Stimulated activated memory B cell treated with anti-CD40 and anti-IgM and Interleukin-4, amounts not matched to agents 10 μg/mL and 1 μg/mL and 100 μg/mL, for 72 hours (primary cell): ENCODE measurements at regions not wholly inside any gene's neighbourhood (a gene's known extent, or its start where the extent isn't known, plus 50 kb on each side); places are given as distances from the start of the nearest gene placed in this dataset.
"Not testable (repeated sequence)": the region's sequence is repeated elsewhere in the genome, so short reads cannot be mapped to it uniquely, and the experiment has no call there.

Experiments
- ATAC-seq: fragments of 150-1000 bp; cut with Tn5 transposase; 2 replicates; pipeline ENCODE4 v1.10.0; 2021
- H3K27ac Mint-ChIP-seq: one replicate; pipeline ENCODE4 v1.8.0; 2022; ENCODE audit warnings: mild to moderate bottlenecking, mixed read lengths
- H3K27me3 Mint-ChIP-seq: one replicate; pipeline ENCODE4 v1.8.0; 2022; ENCODE audit warnings: mixed read lengths
- H3K36me3 Mint-ChIP-seq: one replicate; pipeline ENCODE4 v1.8.0; 2022; ENCODE audit warnings: mixed read lengths
- H3K4me1 Mint-ChIP-seq: one replicate; pipeline ENCODE4 v1.8.0; 2022; ENCODE audit warnings: mixed read lengths
- H3K4me3 Mint-ChIP-seq: one replicate; pipeline ENCODE4 v1.8.0; 2022; ENCODE audit warnings: mild to moderate bottlenecking, moderate library complexity, mixed read lengths
- H3K9me3 Mint-ChIP-seq: one replicate; pipeline ENCODE4 v1.8.0; 2022; ENCODE audit warnings: mixed read lengths

DNA sequence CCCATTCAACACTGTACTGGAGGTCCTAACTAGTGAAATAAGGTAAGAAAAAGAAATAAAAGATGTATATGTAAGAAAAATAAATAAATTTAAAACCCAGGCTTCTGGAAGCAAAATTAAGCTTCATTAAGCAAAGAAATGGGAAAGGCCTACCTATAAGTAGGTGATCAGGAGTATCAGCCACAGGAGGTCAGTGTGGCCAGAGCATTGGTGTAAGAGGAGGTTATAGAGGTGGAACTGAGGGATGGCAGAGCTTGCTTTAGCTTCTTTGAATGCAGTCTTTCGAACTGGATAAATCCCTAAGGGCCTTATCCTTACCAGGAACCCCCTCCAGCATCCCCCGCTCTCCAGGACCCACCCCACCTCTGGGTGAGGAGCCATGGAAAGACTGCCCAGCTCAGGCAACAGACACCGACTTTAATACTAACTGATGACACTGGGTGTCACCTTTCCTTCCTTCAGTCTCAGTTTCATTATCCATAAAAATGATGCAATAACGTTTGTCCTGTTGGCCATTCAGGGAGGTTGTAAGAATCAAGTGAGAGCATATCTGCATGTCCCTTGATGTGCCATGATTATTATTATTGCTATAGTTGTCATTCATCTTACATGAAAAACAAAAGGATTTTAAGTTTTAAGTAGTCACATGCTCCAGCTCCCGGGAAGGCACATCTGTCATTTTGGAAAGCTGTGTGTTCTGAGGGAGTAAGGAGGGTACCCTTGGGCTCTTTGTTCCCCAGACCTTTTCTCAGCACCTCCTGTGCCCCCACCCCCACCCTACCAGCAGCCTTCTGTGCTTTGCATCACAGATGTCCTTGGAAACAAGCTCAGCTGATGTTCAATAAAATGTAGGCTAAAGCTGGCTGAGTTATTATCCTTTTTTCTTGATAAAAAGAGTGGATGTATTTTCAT lies 50.8 kb upstream of the CTNNA1 start:
- Mint-ChIP-seq H3K27ac (no peak overlapping the region), H3K36me3 (no peaks in the 10 kb centered on the region), H3K9me3 (no peaks in the 10 kb centered on the region), H3K4me1 (no peaks in the 10 kb centered on the region), H3K27me3 (peaks cover 43% of the 10 kb centered on the region), H3K4me3 (no peak overlapping the region)
- ATAC-seq, result no peak

- Mint-ChIP-seq H3K9me3 (no peaks in the 10 kb centered on the region), H3K4me3 (no peak overlapping the region), H3K27ac (no peak overlapping the region), H3K4me1 (no peaks in the 10 kb centered on the region), H3K27me3 (peaks cover 46% of the 10 kb centered on the region), H3K36me3 (no peaks in the 10 kb centered on the region)
- no peak for ATAC-seq
Observed at GRCh38 chr5:138701678-138702077, 51.5 kb upstream of the CTNNA1 start.

DNA sequence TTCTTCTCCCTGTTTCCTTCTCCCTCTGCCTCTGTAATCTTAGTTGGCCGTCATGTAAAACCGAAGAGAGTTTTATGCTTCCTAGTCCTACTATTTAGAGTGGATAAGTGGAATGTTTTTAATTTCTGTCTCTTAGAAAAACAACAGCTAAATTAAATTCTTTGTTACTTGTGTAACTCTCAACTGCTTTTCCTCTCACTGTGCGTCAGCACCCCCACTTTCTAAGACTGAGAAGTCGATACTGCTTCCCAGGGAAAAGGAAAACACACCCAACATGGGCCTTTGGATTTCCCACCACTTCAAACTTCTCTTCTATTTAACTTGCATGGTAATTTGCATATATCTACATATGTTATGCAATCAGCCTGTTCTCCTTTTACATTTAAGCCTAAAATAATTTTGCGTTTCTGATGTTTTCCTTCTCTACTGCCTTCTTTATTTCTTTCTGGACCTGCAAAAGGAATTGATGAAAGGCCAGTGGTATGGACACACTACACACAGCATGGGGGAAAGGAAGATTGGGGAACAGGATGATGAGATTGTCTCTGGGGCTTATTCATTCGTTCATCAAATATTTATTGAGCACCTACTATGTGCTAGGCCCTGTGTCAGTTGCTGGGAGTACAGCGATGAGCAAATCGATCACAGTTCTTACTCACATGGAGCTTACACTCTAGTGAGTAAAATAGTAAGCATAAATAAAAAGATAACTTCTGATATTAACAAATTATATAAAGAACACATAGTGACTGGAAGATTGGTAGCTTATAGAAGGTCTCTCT lies 52.5 kb upstream of the CTNNA1 start:
- Mint-ChIP-seq H3K4me3 (no peak overlapping the region), H3K36me3 (no peaks in the 10 kb centered on the region), H3K27me3 (peaks cover 50% of the 10 kb centered on the region), H3K27ac (no peak overlapping the region), H3K9me3 (no peaks in the 10 kb centered on the region), H3K4me1 (no peaks in the 10 kb centered on the region)
- ATAC-seq, result no peak

- H3K4me1 Mint-ChIP-seq, result no peaks in the 10 kb centered on the region
- peaks cover 58% of the 10 kb centered on the region for H3K27me3 Mint-ChIP-seq
- H3K36me3 Mint-ChIP-seq, result no peaks in the 10 kb centered on the region
- H3K9me3 Mint-ChIP-seq, result no peaks in the 10 kb centered on the region
- no peak overlapping the region for H3K4me3 Mint-ChIP-seq
- ATAC-seq, result no peak
- no peak overlapping the region for H3K27ac Mint-ChIP-seq
Observed at GRCh38 chr5:138699482-138699881, 53.7 kb upstream of the CTNNA1 start.

DNA sequence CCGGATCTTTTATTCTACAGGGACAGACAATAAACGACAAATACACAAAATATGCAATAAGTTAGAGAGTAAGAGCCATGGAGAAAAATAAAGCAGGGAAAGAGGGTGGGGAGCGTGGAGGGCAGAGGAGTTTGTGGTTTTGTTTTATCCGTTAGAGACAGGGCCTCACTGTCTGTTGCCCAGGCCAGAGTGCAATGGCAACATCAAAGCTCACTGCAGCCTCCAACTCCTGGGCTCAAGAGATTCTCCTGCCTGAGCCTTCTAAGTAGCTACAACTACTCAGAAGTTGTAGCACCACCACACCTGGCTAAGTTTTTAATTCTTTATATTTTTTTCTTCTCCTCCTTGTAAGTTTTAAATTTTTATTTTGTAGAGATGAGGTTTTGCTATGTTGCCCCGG lies 54.5 kb upstream of the CTNNA1 start:
- H3K9me3 Mint-ChIP-seq, result no peaks in the 10 kb centered on the region
- no peak overlapping the region for H3K27ac Mint-ChIP-seq
- no peak for ATAC-seq
- no peak overlapping the region for H3K4me3 Mint-ChIP-seq
- H3K4me1 Mint-ChIP-seq, result no peaks in the 10 kb centered on the region
- no peaks in the 10 kb centered on the region for H3K36me3 Mint-ChIP-seq
- H3K27me3 Mint-ChIP-seq, result peaks cover 61% of the 10 kb centered on the region

- H3K4me1 Mint-ChIP-seq, result no peaks in the 10 kb centered on the region
- no peaks in the 10 kb centered on the region for H3K36me3 Mint-ChIP-seq
- peaks cover 61% of the 10 kb centered on the region for H3K27me3 Mint-ChIP-seq
- H3K4me3 Mint-ChIP-seq, result no peak overlapping the region
- H3K27ac Mint-ChIP-seq, result no peak overlapping the region
- no peak for ATAC-seq
- H3K9me3 Mint-ChIP-seq, result no peaks in the 10 kb centered on the region
Observed at GRCh38 chr5:138697720-138698360, 55.4 kb upstream of the CTNNA1 start.

DNA sequence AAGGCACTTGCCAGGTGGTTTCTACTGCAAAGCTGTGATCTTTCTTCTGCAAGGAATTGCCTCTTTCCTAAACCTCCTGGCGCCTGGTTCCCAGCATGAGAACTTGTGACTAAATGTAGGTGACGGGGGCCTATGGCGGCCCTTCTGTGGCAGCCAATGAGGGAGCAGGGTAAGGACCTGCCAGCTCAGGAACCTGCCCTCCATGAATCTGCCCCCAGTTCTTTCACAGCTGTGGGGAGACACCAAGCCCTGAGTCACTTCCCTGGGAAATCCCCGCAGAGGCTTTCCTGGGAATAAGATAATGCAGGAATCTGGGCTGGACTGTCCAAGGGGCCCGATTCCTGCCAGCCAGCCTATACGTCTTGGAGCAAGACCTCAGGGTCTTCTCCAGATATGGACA lies 56.7 kb upstream of the CTNNA1 start:
- Mint-ChIP-seq H3K4me3 (no peak overlapping the region), H3K36me3 (no peaks in the 10 kb centered on the region), H3K27me3 (peaks cover 63% of the 10 kb centered on the region), H3K9me3 (no peaks in the 10 kb centered on the region), H3K4me1 (no peaks in the 10 kb centered on the region), H3K27ac (no peak overlapping the region)
- no peak for ATAC-seq

GRCh38 chr5:138695781-138696180 lies 57.4 kb upstream of the CTNNA1 start:
- Mint-ChIP-seq H3K4me3 (no peak overlapping the region), H3K9me3 (no peaks in the 10 kb centered on the region), H3K27ac (no peak overlapping the region), H3K36me3 (no peaks in the 10 kb centered on the region), H3K4me1 (no peaks in the 10 kb centered on the region), H3K27me3 (peaks cover 56% of the 10 kb centered on the region)
- no peak for ATAC-seq

DNA sequence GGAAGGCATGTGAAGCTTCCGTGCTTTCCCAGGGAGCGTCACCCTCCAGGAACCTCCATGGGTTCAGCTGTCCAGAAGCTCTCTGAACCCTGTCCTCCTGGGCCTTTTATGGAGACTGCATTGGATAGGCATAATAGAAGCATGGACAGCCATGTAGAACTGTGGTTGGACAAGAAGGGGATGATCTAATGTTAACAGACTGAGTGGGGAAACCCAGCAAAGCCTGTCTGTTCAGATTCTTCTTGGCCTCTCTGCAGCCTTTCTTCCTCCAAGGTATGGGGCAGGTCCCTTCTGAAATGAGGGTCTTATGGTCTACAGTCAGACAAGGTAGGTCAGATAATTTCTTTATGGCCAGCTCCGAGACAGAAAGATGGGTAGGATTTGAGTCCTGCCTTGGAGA lies 59.1 kb upstream of the CTNNA1 start:
- H3K4me1 Mint-ChIP-seq, result no peaks in the 10 kb centered on the region
- H3K27ac Mint-ChIP-seq, result no peak overlapping the region
- H3K36me3 Mint-ChIP-seq, result no peaks in the 10 kb centered on the region
- H3K9me3 Mint-ChIP-seq, result no peaks in the 10 kb centered on the region
- H3K27me3 Mint-ChIP-seq, result peaks cover 45% of the 10 kb centered on the region
- no peak overlapping the region for H3K4me3 Mint-ChIP-seq
- no peak for ATAC-seq

DNA sequence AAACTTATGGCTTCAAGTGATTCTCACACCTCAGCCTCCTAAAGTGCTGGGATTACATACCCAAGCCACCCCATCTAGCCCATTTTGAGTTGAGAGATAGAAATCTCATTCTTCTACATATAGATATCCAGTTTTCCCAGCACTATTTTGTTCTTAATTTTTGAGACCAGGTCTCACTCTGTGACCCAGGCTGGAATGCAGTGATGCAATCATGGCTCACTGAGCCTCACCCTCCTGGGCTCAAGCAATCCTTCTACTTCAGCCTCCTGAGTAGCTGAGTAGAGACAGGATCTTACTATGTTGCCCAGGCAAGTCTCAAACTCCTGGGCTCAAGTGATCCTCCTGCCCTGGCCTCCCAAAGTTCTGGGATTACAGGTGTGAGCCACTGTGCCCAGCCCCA lies 60.9 kb upstream of the CTNNA1 start:
- ATAC-seq, result no peak
- Mint-ChIP-seq H3K27ac (no peak overlapping the region), H3K36me3 (no peaks in the 10 kb centered on the region), H3K9me3 (no peaks in the 10 kb centered on the region), H3K27me3 (peaks cover 46% of the 10 kb centered on the region), H3K4me1 (no peaks in the 10 kb centered on the region), H3K4me3 (no peak overlapping the region)

GRCh38 chr5:138686668-138687067 lies 66.6 kb upstream of the CTNNA1 start:
- Mint-ChIP-seq H3K4me1 (no peaks in the 10 kb centered on the region), H3K9me3 (peaks cover 3% of the 10 kb centered on the region), H3K27ac (no peak overlapping the region), H3K27me3 (peaks cover 40% of the 10 kb centered on the region), H3K36me3 (no peaks in the 10 kb centered on the region), H3K4me3 (no peak overlapping the region)
- ATAC-seq, result no peak

DNA sequence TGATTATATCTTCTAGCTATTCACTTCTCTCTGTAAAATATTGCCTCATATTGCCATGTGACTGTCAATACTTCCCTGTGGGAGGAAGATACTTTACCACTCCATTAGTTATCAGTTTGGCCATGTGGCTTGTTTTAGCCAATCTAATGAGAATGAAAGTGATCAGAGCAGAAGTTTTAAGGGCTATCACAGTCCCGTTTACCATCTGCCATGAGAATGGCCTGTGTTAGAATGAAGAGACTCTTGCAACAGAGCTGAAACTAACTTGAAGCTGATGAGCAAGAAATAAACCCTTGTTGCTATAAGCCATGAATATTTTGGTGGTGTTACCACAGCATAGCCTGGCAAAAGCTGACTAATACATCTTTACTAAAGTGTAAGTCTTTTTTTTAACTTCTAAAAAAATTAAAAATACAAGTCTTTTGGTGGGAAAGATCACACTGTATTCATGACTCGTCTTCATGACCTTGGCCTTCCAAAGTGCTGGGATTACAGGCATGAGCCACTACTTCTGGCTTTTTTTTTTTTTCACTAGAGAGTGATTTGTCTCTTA lies 68.0 kb upstream of the CTNNA1 start:
- Mint-ChIP-seq H3K36me3 (no peaks in the 10 kb centered on the region), H3K9me3 (peaks cover 3% of the 10 kb centered on the region), H3K4me1 (no peaks in the 10 kb centered on the region), H3K4me3 (no peak overlapping the region), H3K27me3 (peaks cover 40% of the 10 kb centered on the region), H3K27ac (no peak overlapping the region)
- no peak for ATAC-seq

DNA sequence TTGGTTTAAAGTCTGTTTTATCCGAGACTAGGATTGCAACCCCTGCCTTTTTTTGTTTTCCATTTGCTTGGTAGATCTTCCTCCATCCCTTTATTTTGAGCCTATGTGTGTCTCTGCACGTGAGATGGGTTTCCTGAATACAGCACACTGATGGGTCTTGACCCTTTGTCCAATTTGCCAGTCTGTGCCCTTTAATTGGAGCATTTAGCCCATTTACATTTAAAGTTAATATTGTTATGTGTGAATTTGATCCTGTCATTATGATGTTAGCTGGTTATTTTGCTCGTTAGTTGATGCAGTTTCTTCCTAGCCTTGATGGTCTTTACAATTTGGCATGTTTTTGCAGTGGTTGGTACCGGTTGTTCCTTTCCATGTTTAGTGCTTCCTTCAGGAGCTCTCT lies 70.8 kb upstream of the CTNNA1 start:
- ATAC-seq, H3K36me3 Mint-ChIP-seq, H3K9me3 Mint-ChIP-seq, H3K27ac Mint-ChIP-seq, H3K4me1 Mint-ChIP-seq, H3K4me3 Mint-ChIP-seq: not testable (repeated sequence)
- peaks cover 33% of the 10 kb centered on the region for H3K27me3 Mint-ChIP-seq

GRCh38 chr5:138678826-138679225 lies 74.4 kb upstream of the CTNNA1 start:
- peaks cover 14% of the 10 kb centered on the region for H3K9me3 Mint-ChIP-seq
- H3K4me1 Mint-ChIP-seq, H3K36me3 Mint-ChIP-seq, ATAC-seq, H3K27ac Mint-ChIP-seq, H3K4me3 Mint-ChIP-seq, H3K27me3 Mint-ChIP-seq: not testable (repeated sequence)

DNA sequence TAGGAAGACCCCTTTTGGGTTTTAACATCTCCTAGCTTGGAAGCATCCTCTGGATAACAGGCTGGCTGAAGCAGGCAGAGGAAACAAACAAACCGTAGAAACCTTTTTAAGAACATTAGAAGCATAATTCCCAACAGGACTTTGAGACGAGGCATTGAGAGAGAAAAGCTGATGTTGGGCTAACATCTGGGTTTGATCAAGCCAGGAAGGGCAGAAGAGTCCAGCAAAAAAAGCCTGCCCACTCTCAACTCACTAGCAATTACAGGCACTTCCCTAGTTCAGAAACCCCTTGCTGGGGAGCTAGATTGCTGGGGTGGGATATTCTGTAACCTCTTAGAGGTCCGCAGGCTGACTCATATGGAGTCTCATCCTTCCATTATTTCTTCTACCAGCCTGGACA lies 75.4 kb upstream of the CTNNA1 start:
- H3K9me3 Mint-ChIP-seq, result peaks cover 12% of the 10 kb centered on the region
- H3K27me3 Mint-ChIP-seq, result peaks cover 5% of the 10 kb centered on the region
- H3K36me3 Mint-ChIP-seq, result no peaks in the 10 kb centered on the region

More for the DNA sequence above, 75.4 kb upstream of the CTNNA1 start:
- H3K27ac Mint-ChIP-seq, result no peak overlapping the region
- ATAC-seq, result no peak
- H3K4me3 Mint-ChIP-seq, result no peak overlapping the region
- no peaks in the 10 kb centered on the region for H3K4me1 Mint-ChIP-seq
